ENCODE measurements at regions not wholly inside any gene's neighbourhood (a gene's known extent, or its start where the extent isn't known, plus 50 kb on each side); places are given as distances from the start of the nearest gene placed in this dataset.
"Not testable (repeated sequence)": the region's sequence is repeated elsewhere in the genome, so short reads cannot be mapped to it uniquely, and the experiment has no call there.

DNA sequence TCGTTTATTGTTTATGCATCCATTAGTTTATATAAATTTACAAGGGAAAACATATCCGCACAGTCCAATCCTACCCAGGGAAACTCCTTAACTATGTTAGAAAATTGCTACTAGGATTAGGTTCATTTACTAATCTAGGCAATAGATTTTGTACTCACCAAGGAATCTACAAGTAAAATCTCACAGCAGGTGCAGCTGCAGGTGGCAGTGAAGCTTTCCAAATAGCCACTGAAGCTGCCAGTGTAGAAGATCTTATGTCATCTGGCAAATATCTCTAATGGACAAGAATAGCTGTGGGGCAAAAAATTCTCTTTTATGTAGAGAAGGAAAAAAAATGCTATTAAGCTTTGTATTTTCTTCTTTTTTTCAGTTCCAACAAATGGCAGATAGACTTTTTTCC, 963.4 kb upstream of the ADGRL4 start:
- no peak for DNase-seq

DNA sequence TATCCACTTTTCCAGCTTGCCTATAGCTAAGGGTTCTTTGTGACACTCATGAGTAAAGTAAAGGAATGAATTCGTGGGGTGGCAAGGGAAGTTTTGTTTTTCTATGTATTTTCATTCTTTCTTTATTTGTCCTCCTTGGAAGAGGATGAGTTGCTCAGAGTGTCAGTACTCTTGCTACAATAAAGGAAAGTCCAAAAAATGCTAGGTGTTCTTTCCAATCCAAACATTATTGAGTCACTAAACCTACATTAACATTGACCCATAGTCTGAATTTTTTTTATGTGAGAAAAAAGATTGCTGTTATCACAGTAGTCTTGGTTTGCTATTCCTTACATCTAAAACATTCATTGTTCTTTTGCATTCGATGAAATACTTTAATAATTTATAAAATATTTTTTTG, 959.9 kb upstream of the ADGRL4 start:
- no peak for DNase-seq

DNA sequence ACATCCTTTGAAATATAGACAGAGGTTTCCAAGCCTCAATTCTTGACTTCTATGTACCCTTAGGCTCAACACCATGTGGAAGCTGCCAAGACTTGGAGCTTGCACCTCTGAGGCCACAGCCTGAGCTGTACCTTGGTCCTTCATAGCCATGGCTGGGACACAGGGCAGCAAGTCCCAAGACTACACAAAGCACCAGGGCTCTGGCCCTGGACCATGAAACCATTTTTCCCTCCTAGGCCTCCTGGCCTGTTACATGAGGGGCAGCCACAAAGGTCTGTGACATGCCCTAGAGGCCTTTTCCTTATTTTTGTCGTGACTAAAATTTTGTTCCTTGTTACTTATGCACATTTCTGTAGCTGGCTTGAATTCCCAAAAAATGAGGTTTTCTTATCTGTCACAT, 953.1 kb upstream of the ADGRL4 start:
- DNase-seq, result no peak

DNA sequence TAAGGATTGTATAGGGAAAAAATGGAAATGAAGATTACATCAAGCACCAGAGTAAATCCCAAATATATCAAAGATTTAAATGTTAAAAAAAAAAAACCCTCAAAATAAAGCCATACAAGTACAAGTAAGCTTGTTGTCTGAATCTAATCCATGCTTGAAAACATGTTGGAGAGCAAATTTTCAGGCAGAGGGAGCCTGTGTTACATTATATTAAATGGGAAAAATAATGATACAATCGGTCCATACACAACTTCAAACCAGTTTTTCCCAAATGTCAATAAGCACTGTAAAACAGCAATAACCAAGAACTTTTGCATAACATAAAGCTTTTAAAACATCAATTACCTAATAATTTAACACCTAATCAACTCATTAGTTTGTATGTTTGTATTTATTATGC, 949.4 kb upstream of the ADGRL4 start:
- no peak for DNase-seq

DNA sequence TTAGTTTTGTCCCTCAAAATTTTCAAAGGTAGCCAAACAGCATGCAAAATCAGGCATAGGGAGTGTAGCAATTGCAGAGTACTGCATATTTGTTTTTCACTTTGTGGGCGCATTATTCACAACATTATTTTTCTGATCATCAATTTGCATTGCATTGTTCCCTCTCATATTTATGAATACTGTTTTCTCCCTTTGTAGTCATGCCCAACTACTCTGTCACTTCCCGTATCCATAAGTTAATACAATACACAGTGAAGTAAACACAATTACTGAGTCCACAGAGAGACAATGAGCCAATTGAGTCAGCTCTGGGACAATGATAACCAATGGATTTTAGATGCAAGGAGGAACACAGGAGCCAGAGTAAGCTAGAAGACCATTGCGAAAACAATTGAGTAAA, 944.0 kb upstream of the ADGRL4 start:
- no peak for DNase-seq

DNA sequence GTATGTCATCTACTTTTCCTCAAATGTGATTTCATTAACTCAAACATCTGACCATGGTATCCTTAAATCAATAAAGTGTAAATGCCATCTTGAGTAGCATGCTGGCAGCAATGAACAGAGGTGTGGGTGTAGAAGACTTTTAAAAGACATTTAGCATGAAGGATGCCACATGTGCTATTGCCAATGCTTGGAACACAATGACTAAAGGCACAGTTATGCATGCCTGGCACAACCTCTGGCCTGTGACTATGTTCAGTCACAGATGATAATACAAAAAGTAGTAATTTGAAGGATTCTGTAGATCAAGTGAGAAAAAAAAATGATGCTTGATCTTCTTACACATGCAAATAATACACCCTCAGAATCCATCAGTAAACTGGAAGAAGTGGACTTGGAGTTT, 938.9 kb upstream of the ADGRL4 start:
- DNase-seq, result no peak

DNA sequence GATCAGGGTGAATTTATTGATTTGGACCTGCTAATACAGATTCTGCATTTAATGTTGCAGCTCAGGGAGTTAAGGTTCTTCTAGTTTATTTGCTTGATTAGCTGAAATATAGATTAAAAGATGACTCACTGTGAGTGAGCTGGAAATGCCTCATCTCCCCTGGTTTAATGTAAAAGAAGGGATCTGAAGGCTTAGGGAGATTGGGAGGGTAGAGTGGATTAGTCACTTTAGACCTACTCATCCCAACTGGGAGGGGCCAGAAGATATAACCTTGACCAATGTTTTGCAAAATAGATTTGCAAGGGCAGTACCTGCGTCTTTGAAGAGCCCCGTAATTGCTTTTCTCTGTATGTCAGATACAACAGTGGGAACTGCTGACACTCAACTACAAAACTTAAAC, 922.8 kb upstream of the ADGRL4 start:
- no peak for DNase-seq

DNA sequence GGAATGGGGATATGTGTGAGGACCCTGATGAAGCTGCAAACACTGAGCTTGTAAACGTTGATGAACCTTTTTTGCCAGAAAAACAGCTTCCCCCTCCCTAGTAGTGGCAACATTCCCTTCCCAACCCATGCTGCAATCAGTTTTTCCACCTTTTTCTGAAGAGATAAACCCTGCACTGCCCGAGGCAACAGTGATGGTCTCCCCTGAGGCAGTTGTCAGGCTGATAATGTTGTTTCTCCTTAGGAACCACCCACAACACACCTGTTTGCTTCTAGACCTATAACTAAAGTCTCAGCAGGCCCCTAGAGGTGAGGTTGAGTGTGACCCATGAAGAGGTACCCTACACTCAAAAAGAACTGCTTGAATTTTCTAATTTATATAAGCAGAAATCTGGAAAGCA, 922.4 kb upstream of the ADGRL4 start:
- no peak for DNase-seq

DNA sequence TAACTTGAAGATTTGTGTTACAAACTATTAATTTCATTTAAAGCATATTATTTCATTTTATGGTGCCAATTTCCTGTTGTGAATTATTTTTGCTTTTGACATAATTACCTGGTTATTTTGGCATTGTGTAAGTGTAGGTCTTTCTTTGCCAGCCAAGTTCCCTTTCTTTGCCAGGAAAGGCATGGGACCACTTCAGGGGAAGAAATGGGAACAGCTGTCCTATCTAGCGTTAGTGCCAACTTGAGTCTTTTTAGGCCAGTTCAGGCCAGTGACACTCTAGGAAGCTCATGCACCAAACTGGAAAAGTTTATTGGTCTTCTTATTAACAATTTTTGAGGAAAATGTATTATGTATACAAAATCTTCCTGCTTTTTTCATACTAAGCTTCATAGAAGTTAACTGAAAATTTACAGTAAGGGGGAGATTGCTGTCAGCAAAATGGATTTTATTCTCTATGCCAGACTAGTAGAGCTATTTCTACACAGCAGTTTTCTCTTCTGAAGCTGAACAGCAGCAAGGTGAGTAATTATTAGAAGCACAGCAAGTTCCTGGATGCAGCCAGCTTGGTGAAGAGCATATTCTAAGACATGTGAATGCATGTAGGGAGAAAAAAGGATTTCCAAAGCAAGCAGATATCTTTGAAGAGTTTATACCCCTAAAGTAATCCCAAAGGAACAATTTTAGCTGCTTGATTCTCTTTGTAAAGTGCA, 914.6 kb upstream of the ADGRL4 start:
- DNase-seq, result no peak

DNA sequence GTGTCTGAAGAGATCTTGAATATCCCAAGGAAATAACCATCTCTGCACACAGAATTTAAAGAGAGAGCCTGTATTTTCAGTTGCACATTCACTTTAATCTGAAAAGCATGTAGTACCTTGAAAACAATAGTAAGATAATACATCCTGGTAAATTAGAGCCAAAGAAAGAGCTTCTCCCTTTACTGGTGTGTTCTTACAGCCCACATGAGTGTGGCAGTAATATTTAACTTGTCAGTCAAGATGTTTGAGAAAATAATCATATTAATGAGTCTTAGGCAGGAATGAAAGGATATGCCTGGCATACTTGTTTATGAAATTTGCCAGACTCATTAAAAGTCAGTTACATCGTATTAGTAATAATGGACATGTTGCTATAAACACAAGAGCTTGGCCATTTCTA, 908.4 kb upstream of the ADGRL4 start:
- DNase-seq, result no peak

DNA sequence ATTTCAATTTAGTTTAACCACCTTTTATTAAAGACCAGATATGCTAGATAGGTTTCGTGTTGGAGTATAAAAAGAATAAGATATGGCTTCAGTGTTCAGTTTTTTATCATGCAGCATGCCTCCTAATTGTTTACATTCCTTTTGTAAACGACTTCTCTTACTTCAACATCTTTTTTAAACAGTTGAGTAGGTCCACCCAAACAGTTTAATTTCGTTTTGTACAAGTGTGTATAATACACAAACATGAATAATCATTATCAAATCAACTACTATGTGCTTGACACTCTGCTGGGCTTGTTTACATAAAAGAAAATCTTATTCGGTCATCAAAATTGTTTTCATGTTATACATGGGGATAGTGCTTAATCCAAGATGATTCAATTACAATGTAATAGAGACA, 906.3 kb upstream of the ADGRL4 start:
- DNase-seq, result no peak

DNA sequence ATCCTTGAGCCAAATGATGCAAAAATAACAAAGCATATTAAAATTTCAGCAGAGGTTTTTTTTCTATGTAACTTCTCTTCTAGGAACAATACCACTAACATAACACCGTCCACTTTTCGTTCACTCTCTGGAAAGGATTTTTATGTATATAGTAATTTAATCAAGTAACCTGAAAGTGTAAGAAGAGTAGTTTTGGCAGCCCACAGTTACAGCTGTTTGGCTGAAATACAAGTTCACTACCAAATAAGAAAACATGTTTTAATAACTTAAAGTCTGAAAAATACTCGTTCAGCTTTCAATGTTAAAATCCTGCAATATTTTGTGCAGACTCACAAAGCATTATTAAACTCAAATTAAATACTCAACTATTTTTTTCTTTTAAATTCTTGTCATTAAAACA, 896.8 kb upstream of the ADGRL4 start:
- DNase-seq, result no peak

DNA sequence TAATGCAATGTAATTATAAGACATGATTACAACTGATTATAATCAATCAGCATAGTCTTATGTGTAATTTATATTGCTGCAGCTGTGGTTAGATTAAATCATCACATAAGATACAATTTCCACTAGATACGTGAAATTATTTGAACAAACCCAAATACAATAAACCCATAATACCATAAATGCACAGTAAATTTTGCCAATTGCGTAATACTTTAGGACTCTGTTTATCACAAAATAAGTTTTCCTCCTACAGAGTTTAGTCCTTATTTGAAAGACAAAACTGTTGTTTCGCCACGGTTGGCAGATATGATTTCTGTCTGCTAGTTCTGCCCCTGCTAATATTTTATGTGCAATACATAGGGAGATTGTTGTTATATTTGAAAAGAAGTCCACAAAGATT, 895.9 kb upstream of the ADGRL4 start:
- no peak for DNase-seq

DNA sequence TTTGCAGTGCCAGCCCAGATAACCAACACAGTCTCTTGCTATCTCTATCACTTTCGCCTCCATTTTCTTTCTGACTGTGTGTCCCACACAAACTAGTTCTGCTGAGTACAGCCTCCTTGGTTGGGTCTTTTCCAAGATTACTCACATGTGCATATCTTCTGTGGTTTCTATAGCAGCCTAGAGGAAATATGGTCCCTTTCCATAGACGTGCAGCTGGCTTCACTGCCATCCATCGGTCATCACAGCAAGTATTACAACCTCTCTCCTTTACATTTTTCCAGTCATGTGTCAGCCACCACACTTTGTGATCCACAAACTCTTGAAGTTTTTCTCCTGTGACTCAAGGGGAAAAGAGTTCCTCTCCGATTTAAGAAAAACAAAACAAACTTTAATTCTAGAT, 893.4 kb upstream of the ADGRL4 start:
- no peak for DNase-seq

DNA sequence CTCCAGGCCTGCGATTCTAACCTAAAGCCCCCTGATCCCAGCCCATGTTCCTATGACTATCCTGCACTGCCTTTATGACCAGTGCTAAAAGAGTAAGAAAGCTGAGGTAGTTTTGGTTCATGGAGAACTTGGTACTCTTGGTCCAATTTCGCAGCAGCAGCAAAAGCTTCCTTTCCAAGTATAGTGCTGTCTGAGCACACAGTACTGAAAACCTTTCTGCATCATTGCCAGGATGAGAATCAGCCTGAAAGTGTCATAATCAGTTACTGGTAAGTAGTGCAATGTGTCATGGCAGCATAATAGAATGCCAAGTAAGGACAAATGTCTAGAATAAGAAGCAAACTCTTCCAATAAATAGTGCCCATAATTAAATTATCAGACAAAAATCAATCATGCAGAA, 889.6 kb upstream of the ADGRL4 start:
- DNase-seq, result no peak

DNA sequence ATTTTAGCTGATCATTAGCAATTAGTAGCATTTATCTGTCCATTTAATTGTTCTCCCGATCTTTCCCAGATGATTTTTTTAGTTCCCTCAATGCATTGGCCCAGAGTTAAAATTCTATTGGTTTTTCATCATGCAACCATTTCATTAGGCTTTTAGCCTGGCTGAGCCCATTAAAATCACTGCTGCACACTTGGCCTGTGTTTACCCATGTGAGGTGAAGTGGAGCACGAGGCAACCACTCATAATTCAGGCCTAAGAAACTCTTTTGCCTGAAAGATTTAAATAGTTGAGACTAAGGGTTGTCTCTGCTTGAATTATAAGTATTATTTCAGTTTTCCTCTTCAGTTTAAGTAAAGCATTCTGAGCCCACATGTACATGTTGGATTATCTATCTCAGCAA, 889.0 kb upstream of the ADGRL4 start:
- DNase-seq, result no peak

DNA sequence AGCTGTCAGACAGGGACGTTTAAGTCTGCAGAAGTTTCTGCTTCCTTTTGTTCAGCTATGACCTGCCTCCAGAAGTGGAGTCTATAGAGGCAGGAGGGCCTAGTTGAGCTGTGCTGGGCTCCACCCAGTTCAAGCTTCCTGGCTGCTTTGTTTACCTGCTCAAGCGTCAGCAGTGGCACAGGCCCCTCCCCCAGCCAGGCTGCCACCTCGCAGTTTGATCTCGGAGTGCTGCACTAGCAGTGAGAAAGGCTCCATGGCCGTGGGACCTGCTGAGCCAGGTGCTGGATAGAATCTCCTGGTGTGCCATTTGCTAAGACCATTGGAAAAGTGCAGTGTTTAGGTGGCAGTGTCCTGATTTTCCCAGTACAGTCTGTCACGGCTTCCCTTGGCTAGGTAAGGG, 887.6 kb upstream of the ADGRL4 start:
- not testable (repeated sequence) for DNase-seq

DNA sequence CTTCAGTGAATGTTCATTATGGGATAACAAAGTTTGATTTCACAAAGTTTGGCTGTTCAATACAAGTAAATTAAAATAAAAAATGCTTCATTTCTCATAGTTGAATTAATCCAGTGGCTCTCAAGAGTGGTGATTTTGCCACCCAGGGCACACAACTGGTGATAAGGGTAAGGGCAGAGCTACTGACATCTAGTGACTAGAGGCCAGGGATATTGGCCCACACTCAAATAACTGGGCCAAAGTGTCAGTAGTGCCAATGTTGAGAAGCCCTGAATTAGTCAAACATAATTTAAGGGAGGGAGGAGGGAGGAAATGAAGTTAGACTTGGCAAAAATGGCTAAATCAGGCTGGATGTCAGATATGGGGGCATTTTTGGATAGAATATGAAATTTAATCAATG, 880.5 kb upstream of the ADGRL4 start:
- no peak for DNase-seq

DNA sequence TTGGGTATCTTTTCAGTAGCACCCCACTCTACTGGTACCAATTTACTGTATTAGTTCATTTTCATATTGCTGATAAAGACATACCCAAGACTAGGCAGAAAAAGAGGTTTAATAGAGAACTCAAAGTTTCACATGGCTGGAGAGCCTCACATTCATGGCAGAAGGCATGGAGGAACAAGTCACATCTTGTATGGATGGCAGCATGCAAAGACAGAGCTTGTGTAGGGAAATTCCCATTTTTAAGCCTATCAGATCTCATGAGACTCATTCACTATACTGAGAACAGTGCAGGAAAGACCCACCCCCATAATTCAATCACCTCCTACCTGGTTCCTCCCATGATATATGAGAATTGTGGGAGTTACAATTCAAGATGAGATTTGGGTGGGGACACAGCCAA, 878.6 kb upstream of the ADGRL4 start:
- no peak for DNase-seq

DNA sequence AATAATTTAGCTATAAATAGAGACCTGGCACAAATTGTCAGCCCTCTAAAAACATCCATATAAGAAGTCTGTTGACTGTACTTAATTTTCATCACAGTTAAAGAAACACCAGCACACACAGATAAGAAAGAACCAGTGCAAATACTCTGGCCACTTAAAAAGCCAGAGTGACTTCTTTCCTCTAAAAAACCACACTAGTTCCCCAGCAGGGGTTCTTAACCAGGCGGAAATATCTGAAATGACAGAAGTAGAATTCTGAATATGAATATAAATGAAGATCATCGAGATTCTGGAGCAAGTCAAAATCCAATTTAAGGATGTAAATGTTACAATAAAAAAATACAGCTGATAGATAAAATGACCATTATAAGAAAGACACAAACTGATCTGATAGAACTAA, 870.6 kb upstream of the ADGRL4 start:
- DNase-seq, result no peak

DNA sequence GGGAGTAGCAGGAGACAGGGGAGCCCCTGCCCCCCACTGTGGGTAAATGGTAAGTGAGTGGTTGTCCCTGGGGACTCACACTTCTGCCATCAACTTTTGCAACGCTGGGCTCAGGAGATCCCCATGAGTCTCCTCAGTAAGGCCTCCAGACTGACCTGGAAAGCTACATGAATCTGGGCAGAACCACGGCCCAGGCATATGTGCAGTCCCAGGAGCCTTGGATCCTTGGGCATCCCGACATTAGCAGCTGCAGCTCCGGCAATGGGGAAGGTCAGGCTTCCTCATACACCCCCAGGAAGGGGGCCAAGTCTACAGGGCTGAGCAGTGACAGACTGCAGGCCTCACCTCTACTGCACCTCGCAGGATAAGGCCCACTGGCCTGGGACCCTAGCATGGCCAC, 868.7 kb upstream of the ADGRL4 start:
- DNase-seq, result no peak

DNA sequence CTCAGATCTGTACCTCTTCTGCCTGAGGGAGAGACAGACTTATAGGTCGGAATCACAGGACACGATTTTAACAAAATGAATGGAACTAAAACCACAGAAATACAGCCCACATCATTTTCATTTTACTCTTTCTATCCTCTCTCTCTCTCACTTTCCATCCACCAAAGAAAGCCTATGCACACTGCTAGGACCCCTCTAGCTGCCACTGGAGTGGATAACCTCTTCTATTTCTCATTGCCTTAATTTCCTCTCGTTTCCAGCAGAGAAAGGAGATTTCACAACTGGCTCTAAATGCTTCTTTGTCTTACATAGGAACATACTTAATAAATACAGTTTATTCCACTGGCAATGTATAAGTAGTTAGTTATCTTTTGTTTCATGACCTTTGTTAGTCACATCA, 867.8 kb upstream of the ADGRL4 start:
- no peak for DNase-seq

DNA sequence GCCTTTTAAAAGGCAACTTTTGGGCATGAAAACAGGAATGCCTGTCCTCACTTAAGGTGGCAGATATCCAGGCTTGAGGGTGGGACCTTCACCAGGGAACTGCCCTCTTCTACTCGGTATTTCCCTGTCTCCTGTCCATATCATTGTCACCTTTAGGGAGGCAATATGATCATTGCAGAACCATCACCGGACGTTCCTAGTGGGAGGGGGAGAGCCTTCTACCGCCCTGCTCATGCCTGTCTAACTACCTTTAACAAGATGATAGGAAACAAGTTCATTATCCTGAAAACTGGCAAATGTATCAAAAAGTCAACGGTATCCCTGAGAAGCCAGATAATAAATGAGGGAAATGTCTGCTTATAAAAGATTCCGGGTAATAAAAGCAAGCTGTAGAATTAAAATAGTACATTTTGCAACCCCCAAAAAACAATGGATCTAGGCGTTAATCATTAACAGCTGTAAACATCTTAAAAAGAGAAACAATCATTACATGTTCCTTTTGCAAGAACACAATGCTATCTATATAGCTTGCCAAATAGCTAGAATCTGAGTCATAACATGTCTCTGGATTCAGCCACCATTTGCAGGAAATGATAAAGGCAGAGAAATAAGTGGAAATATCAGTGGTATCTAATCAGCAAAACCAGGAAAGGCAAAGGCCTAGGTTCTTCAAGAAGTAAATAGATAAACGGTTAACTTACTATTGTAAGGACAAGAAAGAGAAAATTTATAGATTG, 852.9 kb upstream of the ADGRL4 start:
- DNase-seq, result no peak

DNA sequence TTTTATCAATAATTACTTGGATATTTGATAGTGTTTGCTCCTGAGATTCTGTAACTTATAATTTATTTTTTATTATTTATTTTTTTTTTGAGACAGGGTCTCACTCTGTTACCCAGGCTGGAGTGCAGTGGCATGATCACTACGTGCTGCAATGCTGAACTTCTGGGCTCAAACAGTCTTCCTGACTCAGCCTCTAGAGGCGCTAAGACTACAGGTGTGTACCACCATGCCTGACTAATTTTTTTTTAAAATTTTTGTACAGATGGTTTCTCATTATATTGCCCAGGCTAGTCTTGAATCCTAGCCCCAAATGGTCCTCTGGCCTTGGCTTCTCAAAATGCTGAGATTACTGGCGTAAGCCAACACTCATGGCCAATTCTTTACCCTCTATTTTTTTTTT, 845.5 kb upstream of the ADGRL4 start:
- no peak for DNase-seq

DNA sequence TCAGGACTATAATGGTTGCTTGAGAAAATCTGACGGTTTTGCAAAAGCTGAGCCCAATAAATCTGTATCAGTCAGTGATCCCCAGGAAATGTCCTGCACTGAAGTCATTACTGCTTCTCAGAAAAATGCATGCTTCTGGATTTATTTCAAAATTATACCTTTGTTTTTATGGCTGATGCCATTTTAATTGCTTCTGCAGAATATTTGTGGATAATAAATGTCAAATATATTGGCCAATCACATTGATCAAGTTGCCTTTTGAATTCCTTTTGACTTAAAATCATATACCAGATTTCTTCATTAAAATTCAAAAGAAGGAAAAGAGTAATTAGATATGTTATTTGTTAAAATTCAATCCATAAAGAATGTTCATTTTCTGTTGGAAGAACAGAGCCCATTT, 842.9 kb upstream of the ADGRL4 start:
- no peak for DNase-seq

Data from CD4-positive, alpha-beta T cell treated with Interleukin-15 for 1 hour (primary cell).